H1 (cell line): ENCODE measurements at regions not wholly inside any gene's neighbourhood (a gene's known extent, or its start where the extent isn't known, plus 50 kb on each side); places are given as distances from the start of the nearest gene placed in this dataset.
A peak's percentile ranks its signal among the peaks of the same experiment; 100 is the strongest.

Experiments
- CTCF ChIA-PET: fragments of 300-600 bp; sonication (Branson Sonifier 250); formaldehyde crosslinking; loops from one replicate; lab custom pipeline; 2021; ENCODE audit not compliant: partially characterized antibody; lab: Charles Lee
- POLR2A ChIA-PET: fragments of 300-600 bp; sonication (Branson Sonifier 250); formaldehyde crosslinking; loops from one replicate; lab custom pipeline; 2021; ENCODE audit warnings: inconsistent platforms; ENCODE audit not compliant: partially characterized antibody; lab: Charles Lee
- DNase-seq, 2 experiments: peaks; one replicate each; pipeline versions ENCODE4 v3.0.0 to v3.0.0-alpha.2; 2010 to 2022; ENCODE audit warnings: low spot score in 2 of 2, low read depth in 1 of 2, mixed read lengths in 1 of 2
- FAIRE-seq: peaks from 2 replicates; lab custom pipeline; 2011; peaks lifted over from hg19 to GRCh38; lab: Jason Lieb, UNC
- H2AFZ ChIP-seq: 2 replicates; pipeline ENCODE4 v1.8.1; 2012; ENCODE audit warnings: low read length, inconsistent platforms
- H2AK5ac ChIP-seq: 2 replicates; pipeline ENCODE4 v1.6.1; 2013; ENCODE audit warnings: low read depth, low read length
- H2BK120ac ChIP-seq: replicated peaks from 2 replicates; pipeline ENCODE3; 2013; ENCODE audit warnings: low read depth, low read length, inconsistent platforms
- H2BK12ac ChIP-seq: 2 replicates; pipeline ENCODE4 v1.6.1; 2013; ENCODE audit warnings: low read depth, low read length
- H2BK15ac ChIP-seq: 2 replicates; pipeline ENCODE4 v1.6.1; 2013; ENCODE audit warnings: low read length
- H2BK20ac ChIP-seq: 2 replicates; pipeline ENCODE4 v1.6.1; 2013; ENCODE audit warnings: low read length
- H2BK5ac ChIP-seq: 2 replicates; pipeline ENCODE4 v1.6.1; 2013; ENCODE audit warnings: low read depth, low read length
- H3K14ac ChIP-seq: 2 replicates; pipeline ENCODE4 v1.6.1; 2013; ENCODE audit warnings: inconsistent platforms; ENCODE audit not compliant: insufficient read length
- H3K18ac ChIP-seq: 2 replicates; pipeline ENCODE4 v1.6.1; 2013; ENCODE audit warnings: low read length; ENCODE audit errors: extremely low read depth
- H3K23ac ChIP-seq: 2 replicates; pipeline ENCODE4 v1.6.1; 2013; ENCODE audit warnings: inconsistent platforms; ENCODE audit not compliant: insufficient read length
- H3K23me2 ChIP-seq: 2 replicates; pipeline ENCODE4 v1.6.1; 2013; ENCODE audit warnings: low read depth, low read length
- H3K27ac ChIP-seq: 2 replicates; pipeline ENCODE4 v1.6.1; 2011; ENCODE audit warnings: low read depth, low read length, inconsistent platforms
- H3K27me3 ChIP-seq, 4 experiments: replicated peaks in 1 of 4; 1 replicate in 1 of 4; 2 replicates in 3 of 4; pipeline versions ENCODE4 v1.6.1 to v1.8.1; 2011 to 2013; ENCODE audit warnings: low read length in 3 of 4, mild to moderate bottlenecking in 3 of 4, inconsistent platforms in 2 of 4, mixed read lengths in 2 of 4, moderate library complexity in 1 of 4; ENCODE audit not compliant: control insufficient read depth in 3 of 4, insufficient read depth in 3 of 4; ENCODE audit errors: extremely low read depth in 1 of 4
- H3K36me3 ChIP-seq, 4 experiments: 2 replicates each; pipeline versions ENCODE4 v1.6.1 to v1.8.1; 2011 to 2013; ENCODE audit warnings: mild to moderate bottlenecking in 4 of 4, low read length in 3 of 4, moderate library complexity in 2 of 4, control low read depth in 1 of 4, inconsistent platforms in 1 of 4; ENCODE audit not compliant: insufficient read depth in 4 of 4, control insufficient read depth in 2 of 4
- H3K4ac ChIP-seq: replicated peaks from 2 replicates; pipeline ENCODE3; 2013; ENCODE audit warnings: low read length, low read depth, mixed read lengths, inconsistent platforms; ENCODE audit not compliant: insufficient read length
- H3K4me1 ChIP-seq, 4 experiments: replicated peaks in 1 of 4; 1 replicate in 1 of 4; 2 replicates in 3 of 4; pipeline versions ENCODE4 v1.6.1 to v1.8.1; 2011 to 2013; ENCODE audit warnings: low read length in 3 of 4, inconsistent platforms in 2 of 4, mixed read lengths in 1 of 4; ENCODE audit not compliant: insufficient read depth in 4 of 4, control insufficient read depth in 3 of 4
- H3K4me2 ChIP-seq, 2 experiments: 2 replicates each; pipeline versions ENCODE4 v1.6.1 to v1.8.1; 2011 to 2013; ENCODE audit warnings: low read depth in 2 of 2, low read length in 2 of 2, control low read depth in 1 of 2, inconsistent platforms in 1 of 2, mild to moderate bottlenecking in 1 of 2; ENCODE audit not compliant: insufficient read depth in 1 of 2
- H3K4me3 ChIP-seq, 4 experiments: fragments of 200-600, 300-600 bp in 1 of 4; sonication (generic), shearing (Covaris generic), sonication (Bioruptor Twin) in 1 of 4; 2 replicates each; pipeline versions ENCODE4 v1.5.1 to v1.8.1; 2011 to 2016; ENCODE audit warnings: low read length in 4 of 4, low read depth in 3 of 4, control low read depth in 2 of 4, inconsistent platforms in 2 of 4, mild to moderate bottlenecking in 2 of 4, mixed read lengths in 1 of 4, moderate library complexity in 1 of 4; ENCODE audit not compliant: insufficient read depth in 2 of 4; ENCODE audit errors: extremely low read depth in 1 of 4
- H3K56ac ChIP-seq: replicated peaks from 2 replicates; pipeline ENCODE3; 2013; ENCODE audit warnings: low read depth, mild to moderate bottlenecking, mixed read lengths, low read length, inconsistent platforms; ENCODE audit not compliant: insufficient read length
- H3K79me1 ChIP-seq: 2 replicates; pipeline ENCODE4 v1.6.1; 2013; ENCODE audit warnings: low read depth, low read length, control low read depth
- H3K79me2 ChIP-seq, 2 experiments: 2 replicates each; pipeline versions ENCODE4 v1.6.1 to v1.8.1; 2012 to 2013; ENCODE audit warnings: low read length in 2 of 2, mild to moderate bottlenecking in 2 of 2, inconsistent platforms in 1 of 2; ENCODE audit not compliant: insufficient read depth in 2 of 2, control insufficient read depth in 1 of 2
- H3K9ac ChIP-seq, 4 experiments: replicated peaks in 1 of 4; 1 replicate in 1 of 4; 2 replicates in 3 of 4; pipeline versions ENCODE4 v1.6.1 to v1.8.1; 2011 to 2013; ENCODE audit warnings: low read depth in 3 of 4, low read length in 3 of 4, control low read depth in 2 of 4, mild to moderate bottlenecking in 2 of 4, moderate library complexity in 2 of 4, inconsistent platforms in 1 of 4; ENCODE audit errors: extremely low read depth in 1 of 4
- H3K9me3 ChIP-seq, 2 experiments: 2 replicates each; pipeline versions ENCODE4 v1.6.1 to v1.8.1; 2012 to 2013; ENCODE audit warnings: mild to moderate bottlenecking in 2 of 2, moderate library complexity in 2 of 2, control low read depth in 1 of 2, inconsistent platforms in 1 of 2, low read depth in 1 of 2, low read length in 1 of 2, mixed read lengths in 1 of 2; ENCODE audit not compliant: insufficient read depth in 2 of 2
- H4K20me1 ChIP-seq, 2 experiments: replicated peaks in 1 of 2; 2 replicates each; pipeline versions ENCODE3 to v1.8.1; 2011 to 2013; ENCODE audit warnings: inconsistent platforms in 2 of 2, low read length in 2 of 2, mild to moderate bottlenecking in 1 of 2; ENCODE audit not compliant: insufficient read depth in 2 of 2, control insufficient read depth in 1 of 2
- H4K5ac ChIP-seq: 2 replicates; pipeline ENCODE4 v1.6.1; 2013; ENCODE audit warnings: low read length, low read depth, mixed read lengths, inconsistent platforms; ENCODE audit not compliant: insufficient read length
- H4K8ac ChIP-seq: 2 replicates; pipeline ENCODE4 v1.8.0; 2013; ENCODE audit warnings: mild to moderate bottlenecking, moderate library complexity, low read length, inconsistent platforms; ENCODE audit not compliant: insufficient read depth; ENCODE audit errors: extremely low read depth
- H4K91ac ChIP-seq: replicated peaks from 2 replicates; pipeline ENCODE3; 2013; ENCODE audit warnings: low read length, mixed read lengths, inconsistent platforms; ENCODE audit not compliant: insufficient read length
- CTBP2 ChIP-seq: IDR thresholded peaks from 2 replicates; pipeline ENCODE4 v1.7.0; 2011; ENCODE audit warnings: borderline replicate concordance, mild to moderate bottlenecking, moderate library complexity, mixed read lengths, low read length; ENCODE audit not compliant: insufficient read depth, insufficient read length
- FOSL1 ChIP-seq: IDR thresholded peaks from 2 replicates; pipeline ENCODE4 v1.6.1; 2011; ENCODE audit warnings: mild to moderate bottlenecking, low read depth, low read length, moderate library complexity; ENCODE audit not compliant: insufficient read depth
- MAFK ChIP-seq: IDR thresholded peaks from 2 replicates; pipeline ENCODE4 v1.6.1; 2012; ENCODE audit warnings: low read depth, mild to moderate bottlenecking, improper control_type of control experiment, low read length
- NANOG ChIP-seq: IDR thresholded peaks from 2 replicates; pipeline ENCODE4 v1.6.1; 2011; ENCODE audit warnings: low read length, low read depth, mild to moderate bottlenecking, inconsistent platforms; ENCODE audit not compliant: insufficient read depth, poor library complexity, severe bottlenecking
- WGBS, 2 experiments: shearing (Covaris generic) in 1 of 2; methylation state at CpG; one replicate each; pipeline versions ENCODE4 v1.1.6 to v1.1.7; 2013 to 2015; ENCODE audit warnings: low lambda C conversion rate in 2 of 2, mixed read lengths in 2 of 2, inconsistent platforms in 1 of 2, low coverage in 1 of 2, missing lambda C conversion rate in 1 of 2; ENCODE audit not compliant: insufficient replicate concordance in 2 of 2, insufficient coverage in 1 of 2, insufficient read length in 1 of 2; ENCODE audit errors: extremely low coverage in 1 of 2, missing lambda C conversion rate in 1 of 2; 5-methylcytosine and 5-hydroxymethylcytosine counted together

- H4K91ac ChIP-seq, result no peak overlapping the region
- no peak overlapping the region for H2AK5ac ChIP-seq
- no peaks in the 10 kb centered on the region for H4K20me1 ChIP-seq
- H3K9me3 ChIP-seq, result no peaks in the 10 kb centered on the region
- H3K56ac ChIP-seq, result no peak overlapping the region
- no peaks in the 10 kb centered on the region for H3K79me1 ChIP-seq
- H2BK120ac ChIP-seq, result no peak overlapping the region
- no peaks in the 10 kb centered on the region for H3K23me2 ChIP-seq
- H3K14ac ChIP-seq, result no peak overlapping the region
- H3K27me3 ChIP-seq, result no peaks in the 10 kb centered on the region
- no peaks in the 10 kb centered on the region; a peak in 1 of 8 replicates for H3K36me3 ChIP-seq
- TF ChIP-seq NANOG (peak; percentile 70), MAFK (peak; percentile 16; the same call in 1 of the 2 replicates), FOSL1 (no peak), CTBP2 (no peak)
- no peak overlapping the region for H2BK15ac ChIP-seq
- no peak overlapping the region for H3K23ac ChIP-seq
- H3K4ac ChIP-seq, result no peak overlapping the region
- H3K18ac ChIP-seq, result no peak overlapping the region
- peak; percentile 36 for FAIRE-seq
- ChIA-PET CTCF (interaction anchor here (1.3 kb wide), 1 partner anchor 17 kb away, joined by 3 read pairs; no protein-coding TSS in a partner anchor), POLR2A (interaction anchor here (0.6 to 1.1 kb wide), 2 partner anchors 12 to 507 kb away, joined by 3 read pairs; no protein-coding TSS in a partner anchor)
- H2BK20ac ChIP-seq, result no peak overlapping the region
- 0 out of 8 replicates have a peak overlapping the region, but pooled peaks of 1 of the 4 experiments have one; percentile 6 for H3K4me3 ChIP-seq
- H3K9ac ChIP-seq, result no peak overlapping the region
- H2BK5ac ChIP-seq, result no peak overlapping the region
- H4K8ac ChIP-seq, result no peak overlapping the region
- H3K4me1 ChIP-seq, result peaks cover 0 to 13% (median 10%) of the 10 kb centered on the region in 4 experiments; a peak in 5 of 7 replicates
- no peak overlapping the region for H4K5ac ChIP-seq
- no peak for DNase-seq
- peak overlapping the region; percentile 30 to 64; a peak in 3 of 4 replicates for H3K4me2 ChIP-seq
- no peaks in the 10 kb centered on the region for H3K79me2 ChIP-seq
- no peak overlapping the region for H3K27ac ChIP-seq
- H2BK12ac ChIP-seq, result no peak overlapping the region
- peak overlapping the region; percentile 19; the same call in 1 of the 2 replicates for H2AFZ ChIP-seq
- 38% methylated on average over 2 of the region's 2 CpGs; no CpG with 5 or more reads in 1 of the 2 experiments for whole genome bisulfite sequencing, 2 experiments
Measured at GRCh38 chr12:89965993-89966392, 257.4 kb upstream of the ATP2B1 start.
